ENCODE measurements at regions not wholly inside any gene's neighbourhood (a gene's known extent, or its start where the extent isn't known, plus 50 kb on each side); places are given as distances from the start of the nearest gene placed in this dataset.

DNA sequence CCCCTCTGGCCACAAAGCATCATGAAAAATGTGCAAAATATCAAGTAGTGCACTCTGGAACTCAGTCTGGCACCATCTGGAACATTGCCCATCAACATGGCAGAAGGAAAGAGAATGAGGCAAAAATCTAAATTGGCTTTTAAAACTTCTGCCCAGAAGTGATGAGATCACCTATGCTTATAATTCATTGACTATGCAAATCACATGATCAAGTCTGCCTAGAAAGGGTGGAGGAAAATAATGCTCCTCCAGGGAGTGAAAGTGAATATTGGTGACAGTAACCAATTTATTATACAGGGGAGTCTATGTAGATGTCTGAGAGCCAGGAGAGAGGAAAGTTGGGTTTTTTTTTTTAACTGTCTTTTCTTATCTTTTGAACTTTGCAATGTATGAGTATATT lies 73.3 kb upstream of the HIF1A start:
- Histone ChIP-seq H3K4me3 (ENCODE audit: insufficient read depth, low read depth, low read length) (no peak overlapping the region), H4K8ac (ENCODE audit: low read depth in 2 of 2, low read length in 2 of 2) (no peak overlapping the region), H2BK15ac (ENCODE audit: low read depth, low read length) (no peak overlapping the region; the same call in 2 of the 3 replicates), H4K5ac (ENCODE audit: low read depth, low read length) (no peak overlapping the region; the same call in 1 of the 2 replicates), H3K9ac (ENCODE audit: low read depth, low read length) (no peak overlapping the region), H2BK120ac (ENCODE audit: low read depth, low read length) (no peak overlapping the region; the same call in 1 of the 2 replicates), H3K9me3 (ENCODE audit: control insufficient read depth, insufficient read depth, low read length) (no peaks in the 10 kb centered on the region), H3K27ac (ENCODE audit: insufficient read depth, low read length) (peak overlapping the region; percentile 3; the same call in 1 of the 2 replicates), H3K9me1 (ENCODE audit: insufficient read depth, low read length) (no peaks in the 10 kb centered on the region), H2BK5ac (ENCODE audit: low read depth, low read length, poor library complexity, severe bottlenecking) (no peak overlapping the region), H3K56ac (ENCODE audit: extremely low read depth, insufficient read depth, low read length) (no peak overlapping the region), H2AFZ (replicated peaks; ENCODE audit: low read length, poor library complexity) (no peak overlapping the region), H3K79me1 (ENCODE audit: low read depth in 1 of 2, low read length in 2 of 2) (peaks cover 0 to 8% of the 10 kb centered on the region in 2 experiments; a peak in 1 of 4 replicates), H4K91ac (ENCODE audit: insufficient read depth, low read depth, low read length) (no peak overlapping the region), H3K14ac (replicated peaks; ENCODE audit: low read depth, low read length) (no peak overlapping the region; the same call in 1 of the 2 replicates), H3K36me3 (ENCODE audit: control insufficient read depth, insufficient read depth, low read length) (no peaks in the 10 kb centered on the region), H3K18ac (ENCODE audit: low read depth, low read length) (peak overlapping the region; percentile 42), H3K23ac (ENCODE audit: low read depth, low read length) (no peak overlapping the region), H2AK5ac (ENCODE audit: low read depth, low read length) (peak overlapping the region; percentile 66; the same call in 1 of the 2 replicates), H3K4me2 (ENCODE audit: low read depth, low read length) (no peak overlapping the region), H2BK20ac (ENCODE audit: low read depth, low read length) (no peak overlapping the region), H2AK9ac (replicated peaks; ENCODE audit: low read depth, low read length, poor library complexity) (no peak overlapping the region), H3K4ac (ENCODE audit: low read depth, low read length) (no peak overlapping the region), H4K20me1 (ENCODE audit: insufficient read depth, low read length) (no peaks in the 10 kb centered on the region), H3K27me3 (ENCODE audit: control insufficient read depth, insufficient read depth, low read length) (no peaks in the 10 kb centered on the region), H3K4me1 (ENCODE audit: control insufficient read depth, insufficient read depth, low read length) (peaks cover 6% of the 10 kb centered on the region)
- CTCF ChIA-PET: no interaction called here
- in situ Hi-C loops (cut with MboI; ENCODE audit: low sequenced_read_pairs): no loop called here
- ATAC-seq (ENCODE audit: low read depth): no peak
- dilution Hi-C loops (cut with HindIII; ENCODE audit: low sequenced_read_pairs, unreplicated experiment): no loop called here
- POLR2A ChIA-PET (ENCODE audit: unreplicated experiment): no interaction called here
- BruUV-seq (replicated peaks): no TSS peak
- no peak for DNase-seq
- TF ChIP-seq RAD21 (IDR thresholded peaks at IDR 0.05; ENCODE audit: low read length) (no peak), MAFK (IDR thresholded peaks at IDR 0.05; ENCODE audit: low read depth, low read length) (no peak), MAZ (IDR thresholded peaks at IDR 0.05; ENCODE audit: borderline replicate concordance, low read depth, low read length) (no peak), MXI1 (IDR thresholded peaks at IDR 0.05; ENCODE audit: borderline replicate concordance, low read depth, low read length) (no peak), RCOR1 (IDR thresholded peaks at IDR 0.05; ENCODE audit: insufficient replicate concordance, low read length) (no peak), POLR2A (IDR thresholded peaks at IDR 0.05; ENCODE audit: low read depth, low read length) (no peak), NFE2L2 (IDR thresholded peaks at IDR 0.05; ENCODE audit: low read depth, low read length) (no peak), RFX5 (IDR thresholded peaks at IDR 0.05; ENCODE audit: low read depth, low read length) (no peak)
- TF ChIP-seq, protein P1, sequence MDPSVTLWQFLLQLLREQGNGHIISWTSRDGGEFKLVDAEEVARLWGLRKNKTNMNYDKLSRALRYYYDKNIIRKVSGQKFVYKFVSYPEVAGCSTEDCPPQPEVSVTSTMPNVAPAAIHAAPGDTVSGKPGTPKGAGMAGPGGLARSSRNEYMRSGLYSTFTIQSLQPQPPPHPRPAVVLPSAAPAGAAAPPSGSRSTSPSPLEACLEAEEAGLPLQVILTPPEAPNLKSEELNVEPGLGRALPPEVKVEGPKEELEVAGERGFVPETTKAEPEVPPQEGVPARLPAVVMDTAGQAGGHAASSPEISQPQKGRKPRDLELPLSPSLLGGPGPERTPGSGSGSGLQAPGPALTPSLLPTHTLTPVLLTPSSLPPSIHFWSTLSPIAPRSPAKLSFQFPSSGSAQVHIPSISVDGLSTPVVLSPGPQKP (IDR thresholded peaks at IDR 0.05; ENCODE audit: borderline replicate concordance, low read depth, low read length): no peak
- TF ChIP-seq, protein P2, sequence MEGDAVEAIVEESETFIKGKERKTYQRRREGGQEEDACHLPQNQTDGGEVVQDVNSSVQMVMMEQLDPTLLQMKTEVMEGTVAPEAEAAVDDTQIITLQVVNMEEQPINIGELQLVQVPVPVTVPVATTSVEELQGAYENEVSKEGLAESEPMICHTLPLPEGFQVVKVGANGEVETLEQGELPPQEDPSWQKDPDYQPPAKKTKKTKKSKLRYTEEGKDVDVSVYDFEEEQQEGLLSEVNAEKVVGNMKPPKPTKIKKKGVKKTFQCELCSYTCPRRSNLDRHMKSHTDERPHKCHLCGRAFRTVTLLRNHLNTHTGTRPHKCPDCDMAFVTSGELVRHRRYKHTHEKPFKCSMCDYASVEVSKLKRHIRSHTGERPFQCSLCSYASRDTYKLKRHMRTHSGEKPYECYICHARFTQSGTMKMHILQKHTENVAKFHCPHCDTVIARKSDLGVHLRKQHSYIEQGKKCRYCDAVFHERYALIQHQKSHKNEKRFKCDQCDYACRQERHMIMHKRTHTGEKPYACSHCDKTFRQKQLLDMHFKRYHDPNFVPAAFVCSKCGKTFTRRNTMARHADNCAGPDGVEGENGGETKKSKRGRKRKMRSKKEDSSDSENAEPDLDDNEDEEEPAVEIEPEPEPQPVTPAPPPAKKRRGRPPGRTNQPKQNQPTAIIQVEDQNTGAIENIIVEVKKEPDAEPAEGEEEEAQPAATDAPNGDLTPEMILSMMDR (conservative IDR thresholded peaks at IDR 0.05; ENCODE audit: low read depth, low read length): no peak
- intact Hi-C loops (cut with micrococcal nuclease): no loop called here
